ENCODE measurements at regions not wholly inside any gene's neighbourhood (a gene's known extent, or its start where the extent isn't known, plus 50 kb on each side); places are given as distances from the start of the nearest gene placed in this dataset.
A peak's percentile ranks its signal among the peaks of the same experiment; 100 is the strongest.

- POLR2A ChIA-PET, result interaction anchor here (0.6 kb wide), 1 partner anchor 804 kb away, joined by 3 read pairs; no protein-coding TSS in a partner anchor
- H3K27ac ChIP-seq (ENCODE audit: extremely low read depth, low read depth, low read length), result no peak overlapping the region
- no peak overlapping the region for H3K9ac ChIP-seq (ENCODE audit: insufficient read depth in 1 of 2, low read depth in 2 of 2, low read length in 2 of 2)
- no peaks in the 10 kb centered on the region for H3K36me3 ChIP-seq (ENCODE audit: control insufficient read depth, insufficient read depth, low read length)
- H3K27me3 ChIP-seq (ENCODE audit: control insufficient read depth in 2 of 2, insufficient read depth in 2 of 2, low read length in 2 of 2), result no peaks in the 10 kb centered on the region
- 0% methylated on average over 3 of the region's 3 CpGs for WGBS (ENCODE audit: insufficient coverage, low coverage, missing lambda C conversion rate)
- intact Hi-C loops (cut with micrococcal nuclease), result no loop called here
- no peaks in the 10 kb centered on the region; the same call in 1 of the 2 replicates for H3K9me3 ChIP-seq (replicated peaks; ENCODE audit: control insufficient read depth, insufficient read depth, low read depth, low read length)
- ATAC-seq (no peak), FAIRE-seq (no peak), DNase-seq (ENCODE audit: extremely low read depth in 1 of 4, low spot score in 3 of 4) (peak in 2 of 4 experiments; percentile 8 to 9)
- no peaks in the 10 kb centered on the region for H4K20me1 ChIP-seq (replicated peaks; ENCODE audit: control insufficient read depth, insufficient read depth, low read length)
- in situ Hi-C loops (cut with MboI), result no loop called here
- H3K4me2 ChIP-seq (ENCODE audit: insufficient read depth, low read length), result no peak overlapping the region
- H3K79me2 ChIP-seq (ENCODE audit: control insufficient read depth, insufficient read depth, low read length), result no peaks in the 10 kb centered on the region
- H2AFZ ChIP-seq (ENCODE audit: low read depth, low read length), result no peak overlapping the region
- H3K9me1 ChIP-seq (ENCODE audit: control insufficient read depth, insufficient read depth, low read length), result no peaks in the 10 kb centered on the region
- H3K4me1 ChIP-seq (replicated peaks in 1 of 2; ENCODE audit: control insufficient read depth in 2 of 2, insufficient read depth in 2 of 2, low read length in 2 of 2), result no peaks in the 10 kb centered on the region
- no TSS peak for BruUV-seq (replicated peaks)
- no peak overlapping the region for H3K4me3 ChIP-seq
- CTCF ChIA-PET (ENCODE audit: low intra/inter-chr PET ratio), result no interaction called here
- TF ChIP-seq CLOCK (CRISPR knock-in tag; IDR thresholded peaks at IDR 0.05; ENCODE audit: borderline replicate concordance) (no peak), XRCC3 (IDR thresholded peaks at IDR 0.05) (no peak), RHOXF2B (CRISPR knock-in tag; conservative IDR thresholded peaks at IDR 0.05) (no peak), EHMT2 (IDR thresholded peaks at IDR 0.05) (peak; percentile 64; the same call in 1 of the 2 replicates), ZNF668 (CRISPR knock-in tag; IDR thresholded peaks at IDR 0.05) (no peak), ZSCAN32 (CRISPR knock-in tag; IDR thresholded peaks at IDR 0.05) (no peak), PTBP1 (IDR thresholded peaks at IDR 0.05; ENCODE audit: low read depth, low read length) (no peak), CTBP1 (IDR thresholded peaks at IDR 0.05; ENCODE audit: borderline replicate concordance) (no peak), STAT5B (CRISPR knock-in tag; IDR thresholded peaks at IDR 0.05) (no peak), LCOR (CRISPR knock-in tag; IDR thresholded peaks at IDR 0.05) (no peak), CHD1 (IDR thresholded peaks at IDR 0.05; ENCODE audit: low read length) (no peak), SAFB2 (IDR thresholded peaks at IDR 0.05; ENCODE audit: borderline replicate concordance, low read depth, low read length, severe bottlenecking) (no peak), MIER1 (IDR thresholded peaks at IDR 0.05; ENCODE audit: low read depth) (peak; percentile 70; the same call in 1 of the 2 replicates), MCM7 (IDR thresholded peaks at IDR 0.05) (no peak), REST (IDR thresholded peaks at IDR 0.05; ENCODE audit: borderline replicate concordance) (peak; percentile 80), REST (CRISPR knock-in tag; IDR thresholded peaks at IDR 0.05; ENCODE audit: low read depth) (no peak)
These were observed 63.2 kb upstream of the INSM2 start for GRCh38 chr14:35470755-35471154.
